ENCODE measurements at regions not wholly inside any gene's neighbourhood (a gene's known extent, or its start where the extent isn't known, plus 50 kb on each side); places are given as distances from the start of the nearest gene placed in this dataset.

DNA sequence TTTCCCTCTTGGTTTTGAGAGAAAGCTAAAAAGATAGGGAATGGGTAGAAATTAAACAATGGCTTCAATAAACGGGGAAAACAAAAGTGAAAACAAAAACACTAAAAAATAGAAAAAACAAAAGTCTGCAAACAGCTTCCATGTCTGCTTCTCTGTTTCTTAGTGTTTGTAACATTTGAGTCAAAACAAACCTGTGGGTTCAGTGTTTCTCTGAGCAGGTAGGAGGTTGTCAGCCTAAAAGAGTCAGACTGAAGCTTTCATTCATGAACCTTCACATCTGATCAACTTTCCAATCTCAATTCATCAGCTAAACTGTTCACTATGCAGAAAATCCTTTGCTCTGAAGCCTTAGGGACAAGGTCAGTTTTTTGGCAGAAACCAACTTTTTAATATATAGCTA, 102.5 kb upstream of the ADAMTS16 start:
- no peak for TF ChIP-seq POLR2A (IDR thresholded peaks at IDR 0.05)
- TF ChIP-seq, protein P1, sequence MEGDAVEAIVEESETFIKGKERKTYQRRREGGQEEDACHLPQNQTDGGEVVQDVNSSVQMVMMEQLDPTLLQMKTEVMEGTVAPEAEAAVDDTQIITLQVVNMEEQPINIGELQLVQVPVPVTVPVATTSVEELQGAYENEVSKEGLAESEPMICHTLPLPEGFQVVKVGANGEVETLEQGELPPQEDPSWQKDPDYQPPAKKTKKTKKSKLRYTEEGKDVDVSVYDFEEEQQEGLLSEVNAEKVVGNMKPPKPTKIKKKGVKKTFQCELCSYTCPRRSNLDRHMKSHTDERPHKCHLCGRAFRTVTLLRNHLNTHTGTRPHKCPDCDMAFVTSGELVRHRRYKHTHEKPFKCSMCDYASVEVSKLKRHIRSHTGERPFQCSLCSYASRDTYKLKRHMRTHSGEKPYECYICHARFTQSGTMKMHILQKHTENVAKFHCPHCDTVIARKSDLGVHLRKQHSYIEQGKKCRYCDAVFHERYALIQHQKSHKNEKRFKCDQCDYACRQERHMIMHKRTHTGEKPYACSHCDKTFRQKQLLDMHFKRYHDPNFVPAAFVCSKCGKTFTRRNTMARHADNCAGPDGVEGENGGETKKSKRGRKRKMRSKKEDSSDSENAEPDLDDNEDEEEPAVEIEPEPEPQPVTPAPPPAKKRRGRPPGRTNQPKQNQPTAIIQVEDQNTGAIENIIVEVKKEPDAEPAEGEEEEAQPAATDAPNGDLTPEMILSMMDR (IDR thresholded peaks at IDR 0.05) = no peak
